GM12878 (cell line): ENCODE measurements at regions not wholly inside any gene's neighbourhood (a gene's known extent, or its start where the extent isn't known, plus 50 kb on each side); places are given as distances from the start of the nearest gene placed in this dataset.

Experiments
- ATAC-seq: fragments of 200-7000 bp; cut with Tn5 transposase; 3 replicates; pipeline ENCODE4 v1.9.1; 2020; ENCODE audit warnings: mild to moderate bottlenecking, moderate library complexity
- BruUV-seq: library from RNA; stranded (reverse); fragments of 400-500 nt; replicated peaks from 2 replicates; lab custom pipeline; 2021; lab: Mats Ljungman, UMichigan
- CTCF ChIA-PET: fragments of 300-600 bp; sonication (Branson Sonifier 250); formaldehyde crosslinking; extraction: SDS; loops from one replicate; lab custom pipeline; 2021; ENCODE audit warnings: inconsistent platforms; lab: Yijun Ruan, JAX
- POLR2A ChIA-PET: fragments of 350-600 bp; formaldehyde crosslinking; extraction: SDS; loops from one replicate; lab custom pipeline; 2021; ENCODE audit warnings: inconsistent platforms; lab: Charles Lee
- RAD21 ChIA-PET: fragments of 300-600 bp; sonication (Branson Sonifier 250); formaldehyde crosslinking; loops from one replicate; lab custom pipeline; 2023; ENCODE audit warnings: antibody characterized with exemption; ENCODE audit not compliant: unreplicated experiment; lab: Charles Lee
- SMC1A ChIA-PET: fragments of 300-600 bp; sonication (Branson Sonifier 250); formaldehyde crosslinking; loops from one replicate; lab custom pipeline; 2023; ENCODE audit not compliant: unreplicated experiment, uncharacterized antibody; lab: Charles Lee
- DNase-seq: peaks from one replicate; pipeline ENCODE4 v3.0.0-alpha.2; 2011; ENCODE audit warnings: low read depth, low spot score
- FAIRE-seq: peaks from 3 replicates; lab custom pipeline; 2011; peaks lifted over from hg19 to GRCh38; lab: Jason Lieb, UNC
- H2AFZ ChIP-seq: 2 replicates; pipeline ENCODE4 v1.6.0; 2011; ENCODE audit warnings: low read depth, low read length, control low read depth; ENCODE audit not compliant: control insufficient read depth
- H3K27ac ChIP-seq: 2 replicates; pipeline ENCODE4 v1.5.1; 2011; ENCODE audit warnings: control low read depth; ENCODE audit not compliant: control insufficient read depth, insufficient read depth
- H3K27me3 ChIP-seq, 2 experiments: replicated peaks in 1 of 2; 2 replicates each; pipeline versions ENCODE4 v1.6.0 to v1.6.1; 2011; ENCODE audit warnings: low read length in 1 of 2; ENCODE audit not compliant: control insufficient read depth in 2 of 2, insufficient read depth in 2 of 2
- H3K36me3 ChIP-seq, 2 experiments: 2 replicates each; pipeline ENCODE4 v1.5.1; 2011; ENCODE audit warnings: low read length in 1 of 2; ENCODE audit not compliant: control insufficient read depth in 2 of 2, insufficient read depth in 2 of 2
- H3K4me1 ChIP-seq: 2 replicates; pipeline ENCODE4 v1.6.1; 2011; ENCODE audit warnings: mild to moderate bottlenecking, low read length, moderate library complexity, mixed read lengths; ENCODE audit not compliant: control insufficient read depth, insufficient read depth
- H3K4me2 ChIP-seq: 2 replicates; pipeline ENCODE4 v1.6.0; 2011; ENCODE audit warnings: control low read depth; ENCODE audit not compliant: control insufficient read depth, insufficient read depth
- H3K4me3 ChIP-seq: fragments of 200-600 bp; sonication (generic); 2 replicates; pipeline ENCODE4 v1.5.1; 2016
- H3K79me2 ChIP-seq: 2 replicates; pipeline ENCODE4 v1.6.0; 2011; ENCODE audit warnings: low read length; ENCODE audit not compliant: control insufficient read depth, insufficient read depth
- H3K9ac ChIP-seq: 2 replicates; pipeline ENCODE4 v1.8.0; 2011; ENCODE audit warnings: low read length, control low read depth, mixed read lengths; ENCODE audit not compliant: control insufficient read depth, insufficient read depth
- H3K9me3 ChIP-seq: replicated peaks from 3 replicates; pipeline ENCODE4 v1.5.1; 2011; ENCODE audit warnings: mild to moderate bottlenecking, low read length; ENCODE audit not compliant: control insufficient read depth, insufficient read depth
- H4K20me1 ChIP-seq: 2 replicates; pipeline ENCODE4 v1.6.0; 2011; ENCODE audit not compliant: control insufficient read depth, insufficient read depth
- BACH1 ChIP-seq: fragments of 450-650 bp; IDR thresholded peaks from 2 replicates; pipeline ENCODE4 v1.6.1; 2017; ENCODE audit warnings: mild to moderate bottlenecking, borderline replicate concordance
- E2F4 ChIP-seq: IDR thresholded peaks from 2 replicates; pipeline ENCODE4 v1.6.1; 2012; ENCODE audit warnings: low read depth, low read length, improper control_type of control experiment
- EGR1 ChIP-seq, 2 experiments: IDR thresholded peaks; 1 replicate in 1 of 2; 2 replicates in 1 of 2; pipeline ENCODE4 v1.6.1; 2011 to 2012; ENCODE audit warnings: low read depth in 2 of 2, low read length in 2 of 2, borderline replicate concordance in 1 of 2, mild to moderate bottlenecking in 1 of 2, moderate library complexity in 1 of 2
- EP300 ChIP-seq, 2 experiments: fragments of 150-350 bp in 1 of 2; IDR thresholded peaks; 2 replicates each; pipeline ENCODE4 v1.6.1; 2011 to 2012; ENCODE audit warnings: low read depth in 2 of 2, low read length in 2 of 2, borderline replicate concordance in 1 of 2, improper control_type of control experiment in 1 of 2, inconsistent platforms in 1 of 2; ENCODE audit not compliant: control insufficient read depth in 1 of 2
- FOXK2 ChIP-seq: fragments of 450-650 bp; IDR thresholded peaks from 2 replicates; pipeline ENCODE4 v1.6.1; 2017; ENCODE audit warnings: mild to moderate bottlenecking, moderate library complexity
- HDAC6 ChIP-seq: fragments of 200-600 bp; sonication (generic); IDR thresholded peaks from one replicate; pipeline ENCODE4 v1.8.0; 2017; ENCODE audit warnings: antibody characterized with exemption; ENCODE audit not compliant: unreplicated experiment
- IRF3 ChIP-seq: fragments of 450-650 bp; IDR thresholded peaks from 2 replicates; pipeline ENCODE4 v1.6.1; 2014; ENCODE audit warnings: mild to moderate bottlenecking
- LARP7 ChIP-seq: fragments of 450-650 bp; IDR thresholded peaks from 2 replicates; pipeline ENCODE4 v1.6.1; 2017; ENCODE audit warnings: mild to moderate bottlenecking
- MLLT1 ChIP-seq: fragments of 450-650 bp; IDR thresholded peaks from 2 replicates; pipeline ENCODE4 v1.6.1; 2016; ENCODE audit warnings: mild to moderate bottlenecking
- POLR2A ChIP-seq: IDR thresholded peaks from 2 replicates; pipeline ENCODE4 v1.6.1; 2011; ENCODE audit warnings: low read depth, mild to moderate bottlenecking, low read length
- RAD51 ChIP-seq: fragments of 450-650 bp; IDR thresholded peaks from 2 replicates; pipeline ENCODE4 v1.6.1; 2016; ENCODE audit warnings: moderate library complexity, mild to moderate bottlenecking, inconsistent platforms
- SMC3 ChIP-seq: IDR thresholded peaks from 2 replicates; pipeline ENCODE4 v1.6.1; 2011; ENCODE audit warnings: low read length, improper control_type of control experiment, borderline replicate concordance
- TARDBP ChIP-seq: IDR thresholded peaks from 2 replicates; pipeline ENCODE4 v1.6.1; 2016; ENCODE audit warnings: borderline replicate concordance
- YBX1 ChIP-seq: fragments of 450-650 bp; IDR thresholded peaks from 2 replicates; pipeline ENCODE4 v1.6.1; 2016; ENCODE audit warnings: antibody characterized with exemption
- ZNF687 ChIP-seq: fragments of 450-650 bp; IDR thresholded peaks from 2 replicates; pipeline ENCODE4 v1.6.1; 2017; ENCODE audit warnings: mild to moderate bottlenecking, moderate library complexity
- WGBS: methylation state at CpG from one replicate; pipeline ENCODE4 v1.1.6; 2016; ENCODE audit warnings: low lambda C conversion rate; ENCODE audit not compliant: insufficient replicate concordance, insufficient coverage; ENCODE audit errors: missing lambda C conversion rate; 5-methylcytosine and 5-hydroxymethylcytosine counted together
- in situ Hi-C: fragments of 300-500 bp; cut with MboI; formaldehyde crosslinking; loops from 9 replicates; pipeline ENCODE4 v1.14.3; 2018; ENCODE audit warnings: mixed read lengths
- intact Hi-C: fragments of 100-400 bp; cut with micrococcal nuclease; formaldehyde crosslinking; loops from one replicate; pipeline ENCODE4 v1.14.2; 2022; ENCODE audit not compliant: unreplicated experiment

GRCh38 chr16:22684574-22685458 is 129.1 kb upstream of the HS3ST2 start:
- POLR2A ChIA-PET, result no interaction called here
- TF ChIP-seq YBX1 (no peak), LARP7 (no peak), HDAC6 (no peak), MLLT1 (no peak), POLR2A (no peak), E2F4 (no peak), IRF3 (no peak), ZNF687 (no peak), EP300 (IDR thresholded peaks at IDR 0.05; ENCODE audit: borderline replicate concordance in 1 of 2, control insufficient read depth in 1 of 2, low read depth in 2 of 2, low read length in 2 of 2) (no peak), FOXK2 (no peak), SMC3 (no peak), RAD51 (no peak), BACH1 (no peak), TARDBP (no peak), EGR1 (IDR thresholded peaks at IDR 0.05; ENCODE audit: borderline replicate concordance in 1 of 2, low read depth in 2 of 2, low read length in 2 of 2) (no peak)
- Histone ChIP-seq H3K9me3 (no peaks in the 10 kb centered on the region), H4K20me1 (no peaks in the 10 kb centered on the region), H3K79me2 (no peaks in the 10 kb centered on the region), H3K4me1 (no peaks in the 10 kb centered on the region), H2AFZ (peak overlapping the region; percentile 22; the same call in 1 of the 2 replicates), H3K27ac (no peak overlapping the region), H3K27me3 (no peaks in the 10 kb centered on the region), H3K4me3 (no peak overlapping the region), H3K4me2 (no peak overlapping the region), H3K36me3 (no peaks in the 10 kb centered on the region), H3K9ac (no peak overlapping the region)
- ATAC-seq (peak; percentile 47; the same call in 2 of the 3 replicates), DNase-seq (no peak), FAIRE-seq (no peak)
- 32% methylated on average over 3 of the region's 3 CpGs for WGBS
- RAD21 ChIA-PET, result no interaction called here
- SMC1A ChIA-PET, result interaction anchor here (1.4 kb wide), 1 partner anchor 1495 kb away, joined by 5 read pairs; no protein-coding TSS in a partner anchor
- intact Hi-C loops (no loop called here), in situ Hi-C loops (no loop called here)
- no TSS peak for BruUV-seq
- CTCF ChIA-PET, result interaction anchor here (1.1 kb wide), 1 partner anchor 1495 kb away, joined by 5 read pairs; no protein-coding TSS in a partner anchor
